GM21737 (cell line): ENCODE measurements at regions not wholly inside any gene's neighbourhood (a gene's known extent, or its start where the extent isn't known, plus 50 kb on each side); places are given as distances from the start of the nearest gene placed in this dataset.

ENCODE experiments used
- ATAC-seq: cut with Tn5 transposase; IDR thresholded peaks from one replicate; pipeline ENCODE4 v1.9.1; 2021; ENCODE audit warnings: mild to moderate bottlenecking, moderate library complexity; ENCODE audit not compliant: unreplicated experiment

DNA sequence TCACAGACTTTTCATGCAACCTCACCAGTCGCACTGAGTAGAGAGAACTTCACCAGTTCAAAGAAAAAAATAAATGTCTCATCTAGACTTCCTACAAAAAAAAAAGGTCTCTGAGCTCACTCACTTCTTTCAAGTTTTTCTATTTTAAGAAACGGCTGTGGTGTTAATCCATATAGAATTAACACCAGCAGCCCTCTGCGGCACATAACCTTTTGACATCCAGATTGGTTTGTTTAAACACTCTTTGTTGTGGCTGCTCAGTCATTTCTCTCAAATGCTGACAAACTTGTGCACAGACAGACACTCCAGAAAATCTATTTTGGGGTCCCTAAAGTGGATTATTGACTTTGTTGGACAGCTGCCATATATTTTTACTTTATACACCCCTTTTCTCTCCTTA, 874.9 kb downstream of the EFNB2 start:
- ATAC-seq, result no peak

DNA sequence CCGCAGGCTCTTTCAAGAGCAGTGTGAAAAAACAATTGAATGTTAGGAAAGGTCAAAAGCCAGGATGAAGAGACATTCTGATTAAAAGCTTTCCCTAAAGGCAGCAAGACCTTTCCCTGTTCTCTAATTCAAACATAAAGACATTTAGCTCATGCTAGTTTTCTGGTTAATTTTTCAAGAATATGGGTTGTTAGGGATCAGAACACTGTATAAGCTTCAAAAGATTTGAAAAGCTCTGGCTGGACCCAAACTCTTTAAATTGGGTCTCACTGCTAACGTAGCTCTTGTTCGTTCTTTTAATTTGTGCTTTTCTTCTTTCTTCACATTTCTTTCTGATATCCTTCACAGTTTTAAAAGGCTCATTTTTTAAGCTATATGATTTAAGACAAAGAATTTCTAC, 877.0 kb downstream of the EFNB2 start:
- ATAC-seq, result no peak

DNA sequence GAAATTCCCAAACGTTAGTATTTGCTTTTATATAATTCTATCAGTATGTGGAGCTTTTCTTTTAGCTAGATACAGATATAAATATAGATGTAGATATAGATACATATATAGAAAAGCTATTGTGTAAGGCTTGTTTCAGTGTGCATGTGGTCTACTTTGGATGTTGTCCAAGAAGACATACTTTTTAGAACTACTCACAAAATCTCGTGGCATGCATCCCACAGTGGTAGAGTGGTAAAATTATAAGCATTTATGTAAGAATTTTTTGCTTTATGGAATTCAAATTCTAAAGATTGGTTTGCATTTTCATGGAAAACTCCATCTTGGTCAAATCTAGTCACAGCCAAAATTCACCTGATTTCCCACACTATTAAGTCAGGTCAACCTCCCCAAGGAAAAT, 880.4 kb downstream of the EFNB2 start:
- no peak for ATAC-seq

DNA sequence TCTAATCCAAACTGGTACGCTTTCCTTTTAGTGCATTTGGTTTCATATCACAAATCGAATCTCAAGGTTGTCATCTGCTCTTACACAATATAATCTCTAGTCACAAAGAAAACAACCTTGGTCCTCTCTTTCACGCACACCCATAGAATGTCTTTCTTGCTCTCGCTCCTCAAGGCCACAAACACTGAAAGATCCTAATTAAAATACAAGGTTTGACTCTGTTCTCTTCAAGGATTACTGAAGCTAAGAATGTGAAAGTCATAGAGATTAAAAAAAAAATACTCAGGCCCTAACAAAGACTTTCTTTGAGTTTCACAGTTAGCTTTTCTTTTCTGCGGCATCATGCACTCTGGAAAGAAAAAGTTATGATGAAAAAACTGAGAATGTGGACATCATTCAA, 891.5 kb downstream of the EFNB2 start:
- no peak for ATAC-seq

DNA sequence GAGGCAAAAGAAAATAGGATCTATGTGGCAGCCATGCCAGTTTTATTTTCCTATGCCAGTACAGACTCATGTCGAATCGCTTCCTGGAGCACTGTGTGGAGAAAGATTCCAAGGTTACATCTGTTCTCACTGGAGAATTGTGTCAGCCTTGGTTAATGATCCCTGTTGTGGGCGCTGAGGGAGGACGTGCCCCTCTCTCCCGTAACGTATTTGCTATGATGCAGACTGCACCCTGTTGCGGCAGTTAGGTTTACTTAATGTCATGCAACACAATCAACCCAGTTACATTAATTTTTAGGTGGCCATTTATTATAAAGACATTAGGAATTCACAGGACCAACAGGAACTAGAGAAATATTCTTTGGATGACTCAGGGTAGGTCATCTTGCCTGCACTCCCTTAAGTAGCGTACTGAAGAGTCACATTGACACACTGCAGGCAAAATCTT, 892.9 kb downstream of the EFNB2 start:
- ATAC-seq, result no peak

DNA sequence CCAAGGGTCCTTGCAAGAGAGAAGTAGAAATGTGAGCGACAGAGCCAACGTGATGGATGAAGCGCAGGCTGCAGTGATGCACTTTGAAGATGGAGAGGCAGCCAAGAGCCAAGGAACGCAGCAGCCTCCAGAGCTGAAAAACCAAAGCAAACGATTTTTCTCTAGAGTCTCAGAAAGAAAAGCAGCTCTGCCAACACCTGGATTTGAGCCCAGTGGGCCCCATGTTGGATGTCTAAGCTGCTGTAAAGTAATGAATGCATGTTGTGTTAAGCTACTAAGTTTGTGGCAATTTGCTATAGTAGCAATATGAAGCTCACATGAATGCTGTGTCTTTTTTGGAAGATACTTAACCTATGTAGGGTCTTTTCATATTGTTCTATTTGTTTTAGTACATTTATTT, 894.3 kb downstream of the EFNB2 start:
- ATAC-seq, result no peak

DNA sequence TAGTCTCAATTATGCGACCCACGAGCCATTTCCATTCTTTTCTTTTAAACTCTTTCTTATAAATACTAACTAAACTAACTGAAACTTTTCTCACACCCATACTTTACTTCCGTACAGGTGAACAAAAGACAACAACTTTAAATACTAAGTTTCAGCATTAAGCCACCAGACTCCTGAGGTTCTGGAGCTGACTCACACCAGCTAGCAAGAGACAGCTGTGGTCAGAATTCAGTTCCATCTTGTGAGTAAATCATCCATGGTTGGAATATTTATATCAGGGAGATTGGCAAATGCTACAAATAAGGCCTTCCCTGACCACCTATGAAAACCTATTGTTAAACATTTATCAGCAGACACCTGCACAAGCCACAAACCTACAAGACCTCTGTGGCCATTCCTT, 897.0 kb downstream of the EFNB2 start:
- ATAC-seq, result no peak

DNA sequence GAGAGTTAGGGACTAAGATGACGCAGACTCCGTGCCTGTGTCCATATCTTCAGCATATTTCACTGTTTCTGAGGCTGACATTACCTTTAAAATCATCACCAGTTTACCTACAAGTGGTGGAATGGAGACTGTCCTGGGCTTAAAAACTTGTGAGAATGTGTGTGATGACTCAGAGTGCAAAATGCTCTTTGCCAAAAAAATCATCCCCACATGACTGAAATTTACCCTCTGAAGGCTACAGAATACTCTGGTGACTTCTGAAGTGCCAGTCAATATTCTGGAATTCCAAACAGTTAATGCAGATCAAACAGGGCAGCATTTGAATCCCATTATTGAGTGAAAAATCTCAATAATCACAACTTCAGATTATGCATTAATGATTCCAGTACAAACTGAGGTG, 901.4 kb downstream of the EFNB2 start:
- no peak for ATAC-seq

DNA sequence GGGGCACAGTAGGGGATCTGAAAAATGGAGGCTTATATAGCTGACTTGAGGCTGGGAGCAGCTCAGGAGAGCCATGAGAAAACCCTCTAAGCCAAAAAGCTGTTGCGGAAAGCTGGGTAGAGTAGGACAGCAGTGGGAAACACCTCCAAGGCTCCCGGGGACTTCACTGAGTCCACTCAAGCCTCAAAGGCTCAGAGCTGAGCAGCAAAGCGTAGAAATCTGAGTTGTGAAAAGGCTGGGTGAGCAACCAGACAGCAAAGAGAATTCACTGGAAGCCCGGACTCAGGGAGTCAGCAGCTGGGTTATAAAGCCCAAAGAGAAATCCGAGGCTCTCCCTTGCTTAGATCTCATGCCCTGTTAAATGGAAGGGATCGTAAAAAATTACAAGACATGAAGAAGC, 905.0 kb downstream of the EFNB2 start:
- no peak for ATAC-seq

DNA sequence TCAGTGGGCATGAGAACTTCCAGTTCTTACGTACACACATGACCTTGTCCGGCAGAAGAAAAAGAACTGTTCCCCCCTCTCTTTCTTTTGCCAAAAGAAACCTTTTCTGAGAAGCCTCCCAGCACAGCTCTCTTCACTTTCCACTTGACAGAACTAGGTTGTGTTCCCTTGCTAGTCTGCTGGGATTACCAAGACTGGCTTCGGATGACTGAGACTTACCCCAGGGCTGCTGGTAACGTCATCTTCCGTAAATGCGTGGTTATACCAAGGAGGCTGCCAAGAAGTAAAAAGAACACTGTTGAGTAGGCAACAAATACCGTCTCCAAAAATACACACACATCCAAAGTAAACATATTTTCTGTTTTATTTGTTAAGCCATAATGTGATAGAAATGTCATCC, 908.2 kb downstream of the EFNB2 start:
- no peak for ATAC-seq

DNA sequence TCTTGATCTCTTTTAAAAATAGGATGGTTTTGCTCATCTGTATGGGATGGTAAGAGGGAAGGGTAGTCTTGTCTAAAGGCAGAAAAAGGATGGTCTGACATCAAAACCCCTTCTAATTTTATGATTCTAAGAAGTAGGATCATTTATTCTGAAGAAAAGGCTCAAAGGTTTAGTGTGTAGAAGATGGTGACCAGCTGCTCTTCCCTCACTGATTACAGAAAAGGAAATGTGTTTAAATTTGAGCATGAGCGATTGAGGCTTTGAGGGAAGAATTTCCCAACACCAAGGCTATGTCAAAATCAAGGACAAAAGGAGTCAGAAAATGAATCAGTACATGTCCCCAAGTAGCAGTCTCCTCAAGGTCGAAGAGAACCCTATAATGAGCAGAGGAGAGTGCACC, 909.8 kb downstream of the EFNB2 start:
- no peak for ATAC-seq

DNA sequence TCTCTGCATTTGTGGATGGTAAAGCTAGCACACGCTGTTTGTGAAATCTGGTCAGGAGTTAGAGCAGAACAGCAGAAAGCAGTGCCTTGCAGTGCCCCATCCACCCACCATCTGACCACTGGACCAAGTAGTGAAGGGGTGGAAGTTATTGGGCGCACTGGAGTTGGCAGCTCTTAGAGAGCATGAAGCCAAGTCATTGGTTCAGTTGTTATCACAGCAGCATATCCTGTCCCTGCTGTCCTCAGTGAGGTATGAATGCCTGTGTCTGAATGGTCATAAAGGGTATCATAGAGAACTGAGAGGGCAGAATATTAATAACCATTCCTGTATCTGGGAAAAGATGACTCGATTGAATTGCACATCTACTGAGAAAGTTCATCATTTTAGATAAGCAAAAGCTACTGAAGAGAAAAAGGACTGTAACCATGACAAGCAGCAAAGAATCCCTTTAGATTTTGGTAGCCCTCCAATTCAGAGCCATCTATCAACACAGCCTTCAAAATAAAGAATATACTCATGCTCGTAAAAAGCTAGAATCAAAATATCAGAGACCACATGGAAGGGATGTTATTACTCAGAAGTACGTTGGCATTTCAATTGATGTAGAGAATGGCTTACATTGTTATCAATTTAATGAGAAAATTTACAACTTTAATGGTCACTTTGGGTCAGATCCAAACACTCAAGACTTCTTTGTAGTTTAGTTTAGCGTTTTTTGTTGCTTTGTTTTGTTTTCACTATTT, 919.0 kb downstream of the EFNB2 start:
- no peak for ATAC-seq

DNA sequence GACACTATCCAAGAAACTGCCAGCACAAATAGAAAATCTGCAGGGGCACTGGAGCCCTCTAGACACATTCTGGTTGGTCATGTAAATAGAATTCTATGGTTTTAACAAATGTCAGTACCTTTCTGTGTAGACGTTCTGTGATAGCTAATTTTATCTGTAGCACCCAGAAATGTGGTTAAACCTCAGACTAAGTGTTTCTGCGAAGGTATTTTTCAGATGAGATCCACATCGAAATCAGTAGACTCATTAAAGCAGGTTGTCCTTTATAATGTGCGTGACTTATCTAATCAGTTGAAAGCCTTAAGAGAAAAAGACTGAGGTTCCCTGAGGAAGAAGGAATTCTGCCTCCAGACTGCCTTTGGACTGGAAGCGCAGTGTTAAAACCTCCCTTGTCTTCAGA, 922.9 kb downstream of the EFNB2 start:
- ATAC-seq, result no peak

DNA sequence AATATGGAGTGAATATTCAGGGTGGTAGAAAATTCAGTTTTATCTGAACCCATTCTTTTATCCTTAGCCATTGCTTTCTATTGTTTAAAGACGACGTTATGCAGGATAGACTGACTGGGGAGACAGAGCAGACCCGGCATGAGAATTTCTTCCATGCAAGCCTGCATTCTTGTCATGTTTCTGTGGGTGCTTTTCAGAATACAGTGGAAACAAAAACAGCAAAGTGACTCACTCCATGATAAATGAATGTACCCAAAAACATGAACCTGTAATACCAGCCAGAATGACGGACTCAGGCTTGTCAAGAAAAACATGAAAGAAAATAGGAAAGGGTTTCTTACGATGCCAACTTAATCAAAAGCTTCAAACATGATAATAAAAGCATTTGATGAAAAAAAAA, 924.0 kb downstream of the EFNB2 start:
- ATAC-seq, result no peak

DNA sequence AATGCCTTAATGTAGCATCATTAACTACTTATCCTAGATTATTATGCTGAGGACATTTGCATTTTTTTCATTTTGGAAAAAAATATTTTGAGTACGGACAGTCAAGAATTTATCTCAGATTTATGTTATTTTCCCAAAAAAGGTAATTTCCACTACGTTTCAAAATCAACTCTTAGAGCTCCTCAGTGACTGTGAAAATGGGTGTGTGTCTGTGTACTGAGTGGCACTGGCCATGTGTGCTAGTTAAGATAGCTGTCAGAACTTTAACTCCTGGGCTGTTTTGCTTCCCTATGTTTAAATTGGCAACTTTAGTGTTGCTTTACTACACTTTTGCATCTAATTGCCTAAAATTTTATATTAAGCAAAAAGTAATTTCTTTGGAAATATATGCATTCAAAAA, 927.4 kb downstream of the EFNB2 start:
- no peak for ATAC-seq

DNA sequence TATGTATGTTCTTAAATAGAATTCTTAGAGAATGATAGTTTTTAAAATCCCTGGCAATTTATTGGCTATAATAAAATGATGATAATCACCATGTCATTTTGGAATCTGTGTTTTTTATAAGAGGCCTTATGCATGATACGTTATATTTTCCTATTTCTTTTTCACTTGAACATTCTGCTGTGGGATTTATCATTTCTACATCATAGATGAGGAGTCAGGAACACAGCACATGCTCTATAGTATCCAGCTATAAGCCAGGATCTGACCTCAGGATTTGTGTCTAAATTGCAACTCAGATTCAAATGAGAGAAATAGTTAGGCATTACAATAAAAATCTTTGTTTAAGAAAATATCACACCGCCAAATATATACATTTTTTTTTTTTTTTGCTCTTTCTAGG, 928.0 kb downstream of the EFNB2 start:
- ATAC-seq, result no peak

DNA sequence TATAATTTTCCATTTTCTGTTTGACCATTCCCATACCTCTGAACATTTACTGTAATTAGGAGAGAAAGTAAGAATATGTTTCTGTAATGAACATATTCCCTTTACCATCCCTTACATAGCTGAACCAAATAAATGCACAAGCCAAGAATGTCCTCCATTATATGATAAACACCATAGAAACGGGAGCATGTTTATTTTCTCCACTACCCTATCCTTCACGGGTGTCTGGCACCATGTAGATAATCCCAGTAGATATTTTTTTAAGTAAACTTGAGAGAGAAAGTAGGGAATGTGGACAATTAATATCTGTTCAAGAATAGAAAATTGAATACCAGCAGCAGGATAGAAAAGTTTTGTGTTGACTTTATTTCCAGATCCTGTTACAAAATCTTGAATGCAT, 928.4 kb downstream of the EFNB2 start:
- ATAC-seq, result no peak

DNA sequence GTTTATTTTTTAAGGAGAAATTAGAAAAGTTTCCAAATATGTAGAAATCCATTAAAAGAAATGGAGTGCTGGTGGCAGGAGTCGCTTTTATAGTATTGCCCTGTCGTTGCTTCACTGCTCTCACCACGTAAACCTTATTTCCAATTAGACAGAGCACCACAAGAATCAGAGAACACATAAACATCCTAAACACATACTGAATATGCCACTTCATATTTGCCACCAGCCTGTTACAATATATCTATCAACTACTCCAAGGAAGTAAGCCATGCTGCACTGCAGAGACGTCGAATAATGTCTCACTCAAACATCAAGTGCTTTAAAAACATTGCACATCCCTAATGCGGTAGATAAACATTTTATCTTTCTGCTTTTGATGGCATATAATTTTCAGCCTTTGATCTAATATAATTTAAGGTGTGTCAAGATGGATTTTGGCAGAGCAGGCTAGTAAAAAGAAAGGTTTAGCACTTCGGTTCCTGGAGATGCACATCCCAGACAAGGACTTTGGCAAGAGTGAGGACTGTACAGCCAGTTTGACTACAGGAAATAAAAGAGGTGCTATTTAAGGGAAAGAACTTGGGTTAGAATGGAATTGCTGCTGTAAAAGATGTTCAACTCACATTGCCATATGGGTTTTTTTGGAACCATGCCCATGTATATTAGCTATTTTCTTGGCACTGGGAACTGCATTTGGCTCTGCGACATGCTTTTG, 932.3 kb downstream of the EFNB2 start:
- ATAC-seq, result no peak

DNA sequence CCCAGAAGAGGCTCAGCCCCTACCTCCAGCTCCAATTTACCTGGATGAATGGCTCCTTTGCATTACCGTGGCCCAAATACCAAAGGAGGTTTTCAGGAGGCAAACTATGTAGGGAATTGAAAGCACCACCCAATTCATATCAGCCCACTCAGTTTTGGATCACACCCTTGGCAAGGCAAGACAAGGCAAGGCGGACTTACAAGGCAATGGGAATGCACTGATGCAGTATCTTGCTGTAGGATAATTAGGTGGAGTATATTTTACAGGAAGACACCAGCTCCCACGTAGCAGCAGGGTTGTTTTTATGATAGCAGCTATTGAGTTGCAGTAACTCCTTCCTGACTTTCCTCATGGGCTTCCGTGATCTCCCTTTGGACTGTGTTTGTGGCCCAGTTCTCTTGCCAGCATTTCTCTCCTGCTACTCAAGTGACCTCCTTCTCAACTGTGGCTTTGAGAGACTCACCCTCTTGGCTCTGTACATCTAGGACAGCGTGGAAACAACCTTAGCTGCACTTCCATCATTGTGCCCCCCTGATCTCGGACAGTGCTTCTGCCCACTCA, 935.9 kb downstream of the EFNB2 start:
- ATAC-seq, result no peak

DNA sequence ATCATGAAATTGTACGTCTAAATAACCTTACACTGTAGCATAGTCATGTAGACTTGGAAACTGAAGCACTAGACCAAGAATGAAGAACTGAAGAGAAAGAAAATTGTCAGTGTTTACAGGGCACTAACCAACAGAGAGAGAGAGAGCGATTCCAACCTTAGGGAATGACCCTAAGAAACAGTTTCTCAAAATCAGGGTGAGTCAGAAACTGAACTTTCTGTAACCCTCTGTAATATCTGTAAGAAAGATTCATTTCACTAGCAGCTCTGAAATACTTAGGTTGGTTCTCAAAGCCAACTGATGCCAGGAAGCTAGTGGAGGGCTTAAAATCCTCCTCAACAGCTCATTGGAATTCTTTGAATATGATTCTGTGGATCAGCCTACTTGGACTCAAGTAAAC, 936.9 kb downstream of the EFNB2 start:
- ATAC-seq, result no peak

DNA sequence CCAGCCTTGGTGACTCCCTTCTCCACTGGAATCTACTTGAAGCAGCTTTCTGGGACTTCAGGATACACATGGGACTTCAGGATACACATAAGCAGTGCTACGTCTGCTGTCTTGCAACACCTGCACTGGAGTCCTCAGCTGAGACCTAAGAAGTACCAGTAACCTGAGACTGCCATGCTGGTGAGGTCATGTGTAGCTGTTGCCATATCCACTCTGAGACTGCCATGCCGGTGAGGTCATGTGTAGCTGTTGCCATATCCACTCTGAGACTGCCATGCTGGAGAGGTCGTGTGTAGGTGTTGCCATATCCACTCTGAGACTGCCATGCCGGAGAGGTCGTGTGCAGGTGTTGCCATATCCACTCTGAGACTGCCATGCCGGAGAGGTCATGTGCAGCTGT, 937.9 kb downstream of the EFNB2 start:
- no peak for ATAC-seq

DNA sequence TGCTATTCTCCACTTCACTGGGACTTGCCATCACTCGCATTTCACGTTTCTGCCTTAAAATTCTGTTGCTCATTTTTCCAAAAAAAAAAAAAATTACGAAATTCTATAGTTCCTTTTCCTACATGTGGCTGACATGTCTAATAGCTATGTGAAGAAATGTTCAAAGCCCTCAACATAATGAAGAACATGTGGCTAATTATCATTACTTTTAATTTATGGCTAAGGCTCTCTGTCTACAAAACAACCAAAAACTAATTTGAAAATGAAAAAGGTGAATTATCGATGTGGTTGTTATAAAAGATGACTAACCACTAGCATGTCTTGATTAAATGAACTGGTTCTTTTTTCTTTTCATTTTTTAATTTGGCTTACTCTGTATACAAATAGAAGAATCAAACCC, 940.0 kb downstream of the EFNB2 start:
- ATAC-seq, result no peak
